Lower lobe of right lung (tissue), 2 donors: ENCODE measurements at regions not wholly inside any gene's neighbourhood (a gene's known extent, or its start where the extent isn't known, plus 50 kb on each side); places are given as distances from the start of the nearest gene placed in this dataset.
"Not testable (repeated sequence)": the region's sequence is repeated elsewhere in the genome, so short reads cannot be mapped to it uniquely, and the experiment has no call there.

Source experiments
- ATAC-seq, 2 donors: fragments of 200-7000 bp; cut with Tn5 transposase; one replicate each; pipeline ENCODE4 v1.9.1; 2020 to 2022; ENCODE audit warnings: mild to moderate bottlenecking in 2 of 2, moderate library complexity in 2 of 2
- DNase-seq: peaks from one replicate; pipeline ENCODE4 v3.0.0-alpha.2; 2020
- H3K27ac ChIP-seq: fragments of 200-600 bp; one replicate; pipeline ENCODE4 v1.8.0; 2022
- H3K27me3 ChIP-seq: fragments of 200-600 bp; one replicate; pipeline ENCODE4 v1.8.0; 2022; ENCODE audit warnings: low read depth
- H3K36me3 ChIP-seq: fragments of 200-600 bp; one replicate; pipeline ENCODE4 v1.8.0; 2022; ENCODE audit warnings: mild to moderate bottlenecking
- H3K4me1 ChIP-seq: fragments of 200-600 bp; one replicate; pipeline ENCODE4 v1.8.0; 2022
- H3K4me3 ChIP-seq: fragments of 200-600 bp; one replicate; pipeline ENCODE4 v1.8.0; 2022; ENCODE audit warnings: mild to moderate bottlenecking
- H3K9me3 ChIP-seq: fragments of 200-600 bp; one replicate; pipeline ENCODE4 v1.8.0; 2022
- intact Hi-C: fragments of 100-400 bp; cut with DNase I; formaldehyde crosslinking; loops from one replicate; pipeline ENCODE4 v1.11.0; 2022
- TF ChIP-seq, protein P1 (sequence below): fragments of 200-600 bp; IDR thresholded peaks from one replicate; pipeline ENCODE4 v1.8.0; 2022; ENCODE audit warnings: antibody characterized with exemption, mild to moderate bottlenecking
- donor health status: DM: no; HTN: yes; CAD: no; lungs with severe emphysema.

GRCh38 chr10:35780970-35781642 is 139.0 kb upstream of the FZD8 start:
- no peak for DNase-seq
- H3K4me1 ChIP-seq = no peaks in the 10 kb centered on the region
- H3K36me3 ChIP-seq = no peaks in the 10 kb centered on the region
- H3K4me3 ChIP-seq = no peak overlapping the region
- TF ChIP-seq, protein P1, sequence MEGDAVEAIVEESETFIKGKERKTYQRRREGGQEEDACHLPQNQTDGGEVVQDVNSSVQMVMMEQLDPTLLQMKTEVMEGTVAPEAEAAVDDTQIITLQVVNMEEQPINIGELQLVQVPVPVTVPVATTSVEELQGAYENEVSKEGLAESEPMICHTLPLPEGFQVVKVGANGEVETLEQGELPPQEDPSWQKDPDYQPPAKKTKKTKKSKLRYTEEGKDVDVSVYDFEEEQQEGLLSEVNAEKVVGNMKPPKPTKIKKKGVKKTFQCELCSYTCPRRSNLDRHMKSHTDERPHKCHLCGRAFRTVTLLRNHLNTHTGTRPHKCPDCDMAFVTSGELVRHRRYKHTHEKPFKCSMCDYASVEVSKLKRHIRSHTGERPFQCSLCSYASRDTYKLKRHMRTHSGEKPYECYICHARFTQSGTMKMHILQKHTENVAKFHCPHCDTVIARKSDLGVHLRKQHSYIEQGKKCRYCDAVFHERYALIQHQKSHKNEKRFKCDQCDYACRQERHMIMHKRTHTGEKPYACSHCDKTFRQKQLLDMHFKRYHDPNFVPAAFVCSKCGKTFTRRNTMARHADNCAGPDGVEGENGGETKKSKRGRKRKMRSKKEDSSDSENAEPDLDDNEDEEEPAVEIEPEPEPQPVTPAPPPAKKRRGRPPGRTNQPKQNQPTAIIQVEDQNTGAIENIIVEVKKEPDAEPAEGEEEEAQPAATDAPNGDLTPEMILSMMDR = no peak
- H3K27ac ChIP-seq = no peak overlapping the region
- intact Hi-C loops = no loop called here
- H3K9me3 ChIP-seq = no peaks in the 10 kb centered on the region
- no peak for ATAC-seq
- H3K27me3 ChIP-seq = no peaks in the 10 kb centered on the region

- DNase-seq = no peak
- no peaks in the 10 kb centered on the region for H3K27me3 ChIP-seq
- H3K4me1 ChIP-seq = no peaks in the 10 kb centered on the region
- intact Hi-C loops = no loop called here
- ATAC-seq = no peak
- no peaks in the 10 kb centered on the region for H3K36me3 ChIP-seq
- H3K4me3 ChIP-seq = no peak overlapping the region
- no peaks in the 10 kb centered on the region for H3K9me3 ChIP-seq
- no peak overlapping the region for H3K27ac ChIP-seq
- TF ChIP-seq, protein P1 = no peak
Observed at GRCh38 chr10:35778306-35778705, 136.2 kb upstream of the FZD8 start.

- H3K9me3 ChIP-seq, H3K4me3 ChIP-seq, intact Hi-C loops, DNase-seq, H3K27me3 ChIP-seq, ATAC-seq, H3K36me3 ChIP-seq, H3K27ac ChIP-seq, H3K4me1 ChIP-seq: not testable (repeated sequence)
Observed at GRCh38 chr10:35776557-35776956, 134.5 kb upstream of the FZD8 start.

DNA sequence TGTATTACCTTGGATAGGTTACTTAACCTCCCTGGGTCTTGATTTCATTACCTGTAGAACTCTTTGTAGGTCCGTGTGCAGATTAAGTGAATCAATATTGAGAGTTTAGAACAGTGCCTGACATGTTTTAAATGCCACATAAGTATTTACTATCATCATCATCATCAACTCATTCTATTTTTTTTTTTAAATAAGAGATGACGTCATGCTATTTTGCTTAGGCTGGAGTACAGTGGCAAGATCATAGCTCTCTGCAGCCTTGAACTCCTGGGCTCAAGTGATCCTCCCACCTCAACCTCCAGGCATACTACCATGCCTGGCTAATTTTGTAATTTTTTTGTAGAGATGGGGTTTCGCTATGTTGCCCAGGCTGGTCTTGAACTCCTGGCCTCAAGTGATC is 132.0 kb upstream of the FZD8 start:
- TF ChIP-seq, protein P1 = no peak

DNA sequence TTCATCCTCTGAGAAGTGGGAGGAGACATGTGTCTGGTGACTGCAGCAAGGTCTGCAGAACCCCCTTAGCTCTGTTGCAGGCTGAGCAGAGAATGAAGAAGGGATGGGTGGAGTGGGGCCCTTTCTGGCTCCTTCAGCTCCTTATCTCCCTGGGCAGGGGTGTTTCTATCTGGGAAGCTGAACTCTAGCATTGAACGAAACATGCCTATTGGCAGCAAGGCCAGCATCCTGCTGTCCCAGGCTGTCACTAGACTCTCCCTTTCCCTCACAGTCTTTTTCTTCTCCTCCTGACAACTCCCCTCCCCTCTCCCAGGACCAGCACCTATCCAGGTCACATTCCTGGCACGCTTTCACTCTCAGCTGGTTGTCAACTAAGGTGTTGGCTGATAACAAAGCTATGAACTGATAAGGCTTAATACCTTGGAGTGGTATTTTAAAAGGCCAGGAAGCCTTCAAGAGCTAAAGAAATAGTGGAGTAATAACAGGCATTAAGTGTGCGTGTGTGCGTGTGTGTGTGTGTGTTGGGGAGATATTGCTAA is 128.8 kb upstream of the FZD8 start:
- no peak for DNase-seq
- H3K36me3 ChIP-seq = no peaks in the 10 kb centered on the region
- H3K4me3 ChIP-seq = no peak overlapping the region
- TF ChIP-seq, protein P1 = no peak
- H3K27me3 ChIP-seq = no peaks in the 10 kb centered on the region
- no peaks in the 10 kb centered on the region for H3K9me3 ChIP-seq
- intact Hi-C loops = no loop called here
- ATAC-seq = peak; percentile 91 to 93
- H3K4me1 ChIP-seq = peaks cover 7% of the 10 kb centered on the region
- H3K27ac ChIP-seq = no peak overlapping the region

More for the DNA sequence above, 132.0 kb upstream of the FZD8 start:
- no peak overlapping the region for H3K4me3 ChIP-seq
- no peak for DNase-seq
- H3K27me3 ChIP-seq = no peaks in the 10 kb centered on the region
- H3K9me3 ChIP-seq = no peaks in the 10 kb centered on the region
- ATAC-seq = no peak
- H3K36me3 ChIP-seq = no peaks in the 10 kb centered on the region
- intact Hi-C loops = no loop called here
- no peak overlapping the region for H3K27ac ChIP-seq
- H3K4me1 ChIP-seq = peaks cover 7% of the 10 kb centered on the region

GRCh38 chr10:35769795-35770194 is 127.7 kb upstream of the FZD8 start:
- H3K4me3 ChIP-seq = no peak overlapping the region
- no peak overlapping the region for H3K27ac ChIP-seq
- H3K9me3 ChIP-seq = no peaks in the 10 kb centered on the region
- intact Hi-C loops = no loop called here
- TF ChIP-seq, protein P1 = no peak
- H3K27me3 ChIP-seq = no peaks in the 10 kb centered on the region
- H3K36me3 ChIP-seq = no peaks in the 10 kb centered on the region
- DNase-seq = no peak
- no peak for ATAC-seq
- H3K4me1 ChIP-seq = peaks cover 7% of the 10 kb centered on the region
